Brain microvascular endothelial cell (primary cell): ENCODE measurements at regions not wholly inside any gene's neighbourhood (a gene's known extent, or its start where the extent isn't known, plus 50 kb on each side); places are given as distances from the start of the nearest gene placed in this dataset.

Source experiments
- DNase-seq: peaks from one replicate; pipeline ENCODE4 v3.0.0-alpha.2; 2020
- H3K27ac ChIP-seq: fragments of 250-450 bp; sonication (Bioruptor Pico); 2 replicates; pipeline ENCODE4 v1.5.1; 2020; ENCODE audit warnings: mild to moderate bottlenecking, moderate library complexity
- H3K27me3 ChIP-seq: fragments of 250-450 bp; sonication (Bioruptor Pico); replicated peaks from 2 replicates; pipeline ENCODE4 v1.5.1; 2020; ENCODE audit warnings: mild to moderate bottlenecking
- H3K36me3 ChIP-seq: fragments of 250-450 bp; sonication (Bioruptor Pico); replicated peaks from 2 replicates; pipeline ENCODE4 v1.5.1; 2020; ENCODE audit warnings: mild to moderate bottlenecking
- H3K4me3 ChIP-seq: 2 replicates; pipeline ENCODE4 v1.5.1; 2011; ENCODE audit warnings: low read depth, mild to moderate bottlenecking, control low read depth, low read length, moderate library complexity
- in situ Hi-C: cut with HindIII; loops from 2 replicates; pipeline ENCODE4 v1.10.0; 2017; ENCODE audit warnings: low sequenced_read_pairs, low pct_ligation_motif_present
- TF ChIP-seq, protein P1 (sequence below): IDR thresholded peaks from 2 replicates; pipeline ENCODE4 v1.5.1; 2011; ENCODE audit warnings: low read depth, mild to moderate bottlenecking, moderate library complexity, low read length, control low read depth, inconsistent platforms; ENCODE audit errors: missing control alignments

- H3K27me3 ChIP-seq = no peaks in the 10 kb centered on the region
- no peaks in the 10 kb centered on the region for H3K36me3 ChIP-seq
- TF ChIP-seq, protein P1, sequence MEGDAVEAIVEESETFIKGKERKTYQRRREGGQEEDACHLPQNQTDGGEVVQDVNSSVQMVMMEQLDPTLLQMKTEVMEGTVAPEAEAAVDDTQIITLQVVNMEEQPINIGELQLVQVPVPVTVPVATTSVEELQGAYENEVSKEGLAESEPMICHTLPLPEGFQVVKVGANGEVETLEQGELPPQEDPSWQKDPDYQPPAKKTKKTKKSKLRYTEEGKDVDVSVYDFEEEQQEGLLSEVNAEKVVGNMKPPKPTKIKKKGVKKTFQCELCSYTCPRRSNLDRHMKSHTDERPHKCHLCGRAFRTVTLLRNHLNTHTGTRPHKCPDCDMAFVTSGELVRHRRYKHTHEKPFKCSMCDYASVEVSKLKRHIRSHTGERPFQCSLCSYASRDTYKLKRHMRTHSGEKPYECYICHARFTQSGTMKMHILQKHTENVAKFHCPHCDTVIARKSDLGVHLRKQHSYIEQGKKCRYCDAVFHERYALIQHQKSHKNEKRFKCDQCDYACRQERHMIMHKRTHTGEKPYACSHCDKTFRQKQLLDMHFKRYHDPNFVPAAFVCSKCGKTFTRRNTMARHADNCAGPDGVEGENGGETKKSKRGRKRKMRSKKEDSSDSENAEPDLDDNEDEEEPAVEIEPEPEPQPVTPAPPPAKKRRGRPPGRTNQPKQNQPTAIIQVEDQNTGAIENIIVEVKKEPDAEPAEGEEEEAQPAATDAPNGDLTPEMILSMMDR = no peak
- H3K4me3 ChIP-seq = no peak overlapping the region
- no peak for DNase-seq
- H3K27ac ChIP-seq = no peak overlapping the region
- in situ Hi-C loops = no loop called here
These were observed 436.7 kb downstream of the CETN3 start for GRCh38 chr5:89972901-89973300.

DNA sequence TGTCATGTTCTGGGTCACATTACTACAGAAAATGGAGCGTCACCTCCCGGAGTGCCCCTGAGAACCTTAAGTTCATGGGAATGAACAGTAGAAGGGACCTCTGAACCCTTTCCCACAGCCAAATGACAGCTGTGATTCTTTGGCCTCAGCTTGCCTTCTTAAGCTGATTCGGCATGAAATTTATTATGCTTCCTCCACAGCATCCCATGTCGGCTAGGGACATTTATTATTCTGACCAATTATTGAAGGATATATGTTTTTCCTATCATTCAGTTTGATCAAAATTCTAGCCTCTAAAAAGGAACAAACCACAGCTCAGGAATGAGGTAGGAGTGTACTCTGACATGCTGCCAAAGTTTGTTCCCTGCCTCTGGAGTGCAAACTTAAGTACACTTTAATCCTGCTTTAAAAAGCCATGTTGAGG is 440.6 kb downstream of the CETN3 start:
- Histone ChIP-seq H3K36me3 (no peaks in the 10 kb centered on the region), H3K27ac (no peak overlapping the region), H3K27me3 (no peaks in the 10 kb centered on the region), H3K4me3 (no peak overlapping the region)
- in situ Hi-C loops = no loop called here
- peak; percentile 29 for DNase-seq
- TF ChIP-seq, protein P1 = no peak

GRCh38 chr5:89967771-89968444 is 441.6 kb downstream of the CETN3 start:
- TF ChIP-seq, protein P1 = no peak
- no peaks in the 10 kb centered on the region for H3K27me3 ChIP-seq
- H3K36me3 ChIP-seq = no peaks in the 10 kb centered on the region
- in situ Hi-C loops = no loop called here
- no peak overlapping the region for H3K27ac ChIP-seq
- DNase-seq = peak; percentile 17
- no peak overlapping the region for H3K4me3 ChIP-seq

- Histone ChIP-seq H3K4me3 (no peak overlapping the region), H3K36me3 (no peaks in the 10 kb centered on the region), H3K27ac (no peak overlapping the region), H3K27me3 (no peaks in the 10 kb centered on the region)
- no peak for DNase-seq
- in situ Hi-C loops = no loop called here
- TF ChIP-seq, protein P1 = no peak
These were observed 452.7 kb downstream of the CETN3 start for GRCh38 chr5:89956838-89957237.

GRCh38 chr5:89954916-89955315 is 454.6 kb downstream of the CETN3 start:
- TF ChIP-seq, protein P1 = no peak
- Histone ChIP-seq H3K36me3 (no peaks in the 10 kb centered on the region), H3K27me3 (no peaks in the 10 kb centered on the region), H3K27ac (no peak overlapping the region), H3K4me3 (no peak overlapping the region)
- in situ Hi-C loops = no loop called here
- no peak for DNase-seq

DNA sequence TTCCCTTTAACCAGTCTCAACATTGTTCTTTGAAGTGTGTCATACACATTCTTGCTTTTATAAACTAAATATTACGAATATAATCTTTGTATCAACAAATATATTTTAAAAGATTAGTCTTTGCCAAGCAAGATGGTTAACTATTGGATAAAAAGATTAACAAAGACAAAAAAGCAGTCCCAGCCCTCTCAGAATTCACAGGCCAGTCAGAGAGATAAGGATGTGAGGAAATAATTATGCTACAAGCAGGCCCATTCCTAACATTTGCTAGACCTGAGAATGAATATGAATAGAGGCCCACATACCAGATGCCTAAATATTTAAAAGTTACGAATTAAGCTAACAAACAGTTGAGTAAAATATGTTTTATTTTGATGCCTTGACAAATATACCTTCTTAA is 457.7 kb downstream of the CETN3 start:
- in situ Hi-C loops = no loop called here
- H3K27ac ChIP-seq = no peak overlapping the region
- TF ChIP-seq, protein P1 = no peak
- no peak overlapping the region for H3K4me3 ChIP-seq
- DNase-seq = no peak
- no peaks in the 10 kb centered on the region for H3K36me3 ChIP-seq
- H3K27me3 ChIP-seq = no peaks in the 10 kb centered on the region
